HCEC 1CT (cell line): ENCODE measurements at regions not wholly inside any gene's neighbourhood (a gene's known extent, or its start where the extent isn't known, plus 50 kb on each side); places are given as distances from the start of the nearest gene placed in this dataset.

Experiments
- DNase-seq: peaks from one replicate; pipeline ENCODE4 v3.0.0-alpha.2; 2017

- DNase-seq = no peak
Observed at GRCh38 chr3:132237652-132238032, 79.6 kb upstream of the ACP3 start.

- DNase-seq = no peak
Observed at GRCh38 chr3:132239587-132239986, 77.6 kb upstream of the ACP3 start.

GRCh38 chr3:132241776-132242514, 75.3 kb upstream of the ACP3 start:
- DNase-seq = no peak

- DNase-seq = no peak
Observed at GRCh38 chr3:132242790-132243189, 74.4 kb upstream of the ACP3 start.

GRCh38 chr3:132245552-132246142, 71.6 kb upstream of the ACP3 start:
- DNase-seq = no peak

GRCh38 chr3:132246212-132246611, 71.0 kb upstream of the ACP3 start:
- no peak for DNase-seq

- no peak for DNase-seq
Observed at GRCh38 chr3:132247211-132247610, 70.0 kb upstream of the ACP3 start.

GRCh38 chr3:132248490-132248889, 68.7 kb upstream of the ACP3 start:
- no peak for DNase-seq

GRCh38 chr3:132253262-132253878, 63.8 kb upstream of the ACP3 start:
- DNase-seq = peak; percentile 57

- peak; percentile 32 for DNase-seq
Observed at GRCh38 chr3:132254076-132254755, 63.0 kb upstream of the ACP3 start.

GRCh38 chr3:132255041-132255745, 62.0 kb upstream of the ACP3 start:
- peak; percentile 90 for DNase-seq

GRCh38 chr3:132256989-132257388, 60.2 kb upstream of the ACP3 start:
- peak; percentile 77 for DNase-seq

GRCh38 chr3:132261506-132261905, 55.7 kb upstream of the ACP3 start:
- no peak for DNase-seq

- DNase-seq = no peak
Observed at GRCh38 chr3:132262305-132262704, 54.9 kb upstream of the ACP3 start.

GRCh38 chr3:132262956-132263355, 54.3 kb upstream of the ACP3 start:
- DNase-seq = no peak

- no peak for DNase-seq
Observed at GRCh38 chr3:132265028-132265427, 52.2 kb upstream of the ACP3 start.

- no peak for DNase-seq
Observed at GRCh38 chr3:132265488-132265887, 51.7 kb upstream of the ACP3 start.

GRCh38 chr3:132267391-132267993, 49.7 kb upstream of the ACP3 start:
- DNase-seq = no peak
